Hematopoietic multipotent progenitor cell treated with erythropoietin and hydrocortisone succinate and interleukin-3 and kit ligand, for 15 days (in vitro differentiated cells): ENCODE measurements at regions not wholly inside any gene's neighbourhood (a gene's known extent, or its start where the extent isn't known, plus 50 kb on each side); places are given as distances from the start of the nearest gene placed in this dataset.

Source experiments
- DNase-seq: peaks from one replicate; pipeline ENCODE4 v3.0.0-alpha.2; 2015; ENCODE audit warnings: low spot score

GRCh38 chr5:44660251-44660650 lies 148.5 kb upstream of the MRPS30 start:
- no peak for DNase-seq

- DNase-seq: no peak
Measured at GRCh38 chr5:44659334-44659733, 149.4 kb upstream of the MRPS30 start.

- no peak for DNase-seq
Measured at GRCh38 chr5:44652674-44653073, 156.1 kb upstream of the MRPS30 start.

- no peak for DNase-seq
Measured at GRCh38 chr5:44646016-44646415, 162.7 kb upstream of the MRPS30 start.

- no peak for DNase-seq
Measured at GRCh38 chr5:44645502-44645901, 163.2 kb upstream of the MRPS30 start.

GRCh38 chr5:44644628-44645027 lies 164.1 kb upstream of the MRPS30 start:
- no peak for DNase-seq

GRCh38 chr5:44641820-44642219 lies 166.9 kb upstream of the MRPS30 start:
- no peak for DNase-seq

GRCh38 chr5:44640945-44641456 lies 167.7 kb upstream of the MRPS30 start:
- no peak for DNase-seq

GRCh38 chr5:44637916-44638869 lies 170.6 kb upstream of the MRPS30 start:
- no peak for DNase-seq

GRCh38 chr5:44632344-44632743 lies 176.4 kb upstream of the MRPS30 start:
- DNase-seq: no peak

- DNase-seq: no peak
Measured at GRCh38 chr5:44626846-44627245, 181.9 kb upstream of the MRPS30 start.

- DNase-seq: no peak
Measured at GRCh38 chr5:44622331-44622730, 186.4 kb upstream of the MRPS30 start.

GRCh38 chr5:44619875-44620610 lies 188.7 kb upstream of the MRPS30 start:
- no peak for DNase-seq

GRCh38 chr5:44614845-44615244 lies 193.9 kb upstream of the MRPS30 start:
- DNase-seq: no peak

GRCh38 chr5:44613936-44614335 lies 194.8 kb upstream of the MRPS30 start:
- no peak for DNase-seq

- DNase-seq: no peak
Measured at GRCh38 chr5:44605926-44606325, 202.8 kb upstream of the MRPS30 start.

GRCh38 chr5:44603496-44604272 lies 205.1 kb upstream of the MRPS30 start:
- no peak for DNase-seq

GRCh38 chr5:44574678-44575077 lies 185.5 kb upstream of the FGF10 start:
- DNase-seq: no peak

- DNase-seq: no peak
Measured at GRCh38 chr5:44568519-44568918, 179.3 kb upstream of the FGF10 start.

GRCh38 chr5:44565902-44566301 lies 176.7 kb upstream of the FGF10 start:
- DNase-seq: no peak

GRCh38 chr5:44565360-44565759 lies 176.1 kb upstream of the FGF10 start:
- no peak for DNase-seq

- DNase-seq: no peak
Measured at GRCh38 chr5:44546286-44546685, 157.1 kb upstream of the FGF10 start.
